ENCODE measurements at regions not wholly inside any gene's neighbourhood (a gene's known extent, or its start where the extent isn't known, plus 50 kb on each side); places are given as distances from the start of the nearest gene placed in this dataset.
"Not testable (repeated sequence)": the region's sequence is repeated elsewhere in the genome, so short reads cannot be mapped to it uniquely, and the experiment has no call there.

- Histone ChIP-seq H4K12ac (ENCODE audit: low read depth, low read length) (no peak overlapping the region), H3K27ac (ENCODE audit: low read depth, low read length) (no peak overlapping the region), H4K91ac (ENCODE audit: low read depth, low read length) (no peak overlapping the region), H3K9ac (ENCODE audit: low read length) (no peak overlapping the region), H3K14ac (ENCODE audit: low read length) (no peak overlapping the region), H3K79me2 (ENCODE audit: control insufficient read depth, insufficient read depth, low read length, poor library complexity) (no peaks in the 10 kb centered on the region), H3K79me1 (ENCODE audit: low read length) (no peaks in the 10 kb centered on the region), H3K4me1 (ENCODE audit: control insufficient read depth in 1 of 2, insufficient read depth in 2 of 2, low read length in 2 of 2) (peaks cover 3 to 4% of the 10 kb centered on the region in 2 experiments), H4K8ac (ENCODE audit: low read depth, low read length) (no peak overlapping the region), H3K4me2 (ENCODE audit: low read length) (no peak overlapping the region), H3K4ac (ENCODE audit: low read depth, low read length) (no peak overlapping the region), H3K9me3 (ENCODE audit: insufficient read depth, low read depth, low read length) (no peaks in the 10 kb centered on the region), H3K18ac (ENCODE audit: low read length) (no peak overlapping the region), H2AFZ (ENCODE audit: insufficient read depth, low read length, poor library complexity) (no peak overlapping the region), H3K23ac (ENCODE audit: low read length) (no peak overlapping the region), H2BK120ac (ENCODE audit: insufficient read depth, low read length, poor library complexity) (no peak overlapping the region), H3K36me3 (ENCODE audit: control insufficient read depth in 1 of 2, insufficient read depth in 2 of 2, low read length in 2 of 2) (no peaks in the 10 kb centered on the region), H2BK12ac (ENCODE audit: low read length) (no peak overlapping the region), H2BK5ac (ENCODE audit: low read depth, low read length, poor library complexity) (no peak overlapping the region), H3K27me3 (ENCODE audit: insufficient read depth, low read length) (no peaks in the 10 kb centered on the region), H2AK5ac (ENCODE audit: low read length) (no peak overlapping the region), H3K4me3 (ENCODE audit: low read depth, low read length) (no peak overlapping the region)
- no peak for DNase-seq
- no CpG with 5 or more reads among the region's 8 CpGs for WGBS (ENCODE audit: extremely low coverage, insufficient coverage, insufficient read length)
These were observed 223.2 kb downstream of the ERMARD start for GRCh38 chr6:169974663-169975062.

GRCh38 chr6:169973588-169974467 is 222.4 kb downstream of the ERMARD start:
- H3K79me2 ChIP-seq (ENCODE audit: control insufficient read depth, insufficient read depth, low read length, poor library complexity); H4K12ac ChIP-seq (ENCODE audit: low read depth, low read length); H3K27ac ChIP-seq (ENCODE audit: low read depth, low read length); H3K79me1 ChIP-seq (ENCODE audit: low read length); H2BK12ac ChIP-seq (ENCODE audit: low read length); H3K4ac ChIP-seq (ENCODE audit: low read depth, low read length); H2BK5ac ChIP-seq (ENCODE audit: low read depth, low read length, poor library complexity); H4K91ac ChIP-seq (ENCODE audit: low read depth, low read length); H3K14ac ChIP-seq (ENCODE audit: low read length); H3K23ac ChIP-seq (ENCODE audit: low read length); H3K9me3 ChIP-seq (ENCODE audit: insufficient read depth, low read depth, low read length); H3K18ac ChIP-seq (ENCODE audit: low read length); H2AFZ ChIP-seq (ENCODE audit: insufficient read depth, low read length, poor library complexity); H3K4me3 ChIP-seq (ENCODE audit: low read depth, low read length); DNase-seq; H2BK120ac ChIP-seq (ENCODE audit: insufficient read depth, low read length, poor library complexity); H3K4me1 ChIP-seq (ENCODE audit: control insufficient read depth in 1 of 2, insufficient read depth in 2 of 2, low read length in 2 of 2); H3K27me3 ChIP-seq (ENCODE audit: insufficient read depth, low read length); H4K8ac ChIP-seq (ENCODE audit: low read depth, low read length); H3K9ac ChIP-seq (ENCODE audit: low read length); H3K4me2 ChIP-seq (ENCODE audit: low read length); H2AK5ac ChIP-seq (ENCODE audit: low read length); H3K36me3 ChIP-seq (ENCODE audit: control insufficient read depth in 1 of 2, insufficient read depth in 2 of 2, low read length in 2 of 2): not testable (repeated sequence)
- WGBS (ENCODE audit: extremely low coverage, insufficient coverage, insufficient read length), result no CpG with 5 or more reads among the region's 21 CpGs

- H2AFZ ChIP-seq (ENCODE audit: insufficient read depth, low read length, poor library complexity), result no peak overlapping the region
- H3K4me2 ChIP-seq (ENCODE audit: low read length), result no peak overlapping the region
- H3K79me1 ChIP-seq (ENCODE audit: low read length), result no peaks in the 10 kb centered on the region
- no peak overlapping the region for H3K23ac ChIP-seq (ENCODE audit: low read length)
- no peak overlapping the region for H2BK120ac ChIP-seq (ENCODE audit: insufficient read depth, low read length, poor library complexity)
- no CpG with 5 or more reads among the region's 2 CpGs for WGBS (ENCODE audit: extremely low coverage, insufficient coverage, insufficient read length)
- H3K9me3 ChIP-seq (ENCODE audit: insufficient read depth, low read depth, low read length), result no peaks in the 10 kb centered on the region
- H3K79me2 ChIP-seq (ENCODE audit: control insufficient read depth, insufficient read depth, low read length, poor library complexity), result no peaks in the 10 kb centered on the region
- H3K9ac ChIP-seq (ENCODE audit: low read length), result no peak overlapping the region
- H3K4me1 ChIP-seq (ENCODE audit: control insufficient read depth in 1 of 2, insufficient read depth in 2 of 2, low read length in 2 of 2), result peaks cover 3 to 4% of the 10 kb centered on the region in 2 experiments
- no peak overlapping the region for H3K14ac ChIP-seq (ENCODE audit: low read length)
- H3K4ac ChIP-seq (ENCODE audit: low read depth, low read length), result no peak overlapping the region
- no peak overlapping the region for H3K27ac ChIP-seq (ENCODE audit: low read depth, low read length)
- no peak overlapping the region for H4K12ac ChIP-seq (ENCODE audit: low read depth, low read length)
- H2BK5ac ChIP-seq (ENCODE audit: low read depth, low read length, poor library complexity), result no peak overlapping the region
- no peak for DNase-seq
- H4K8ac ChIP-seq (ENCODE audit: low read depth, low read length), result no peak overlapping the region
- H3K4me3 ChIP-seq (ENCODE audit: low read depth, low read length), result no peak overlapping the region
- no peak overlapping the region for H3K18ac ChIP-seq (ENCODE audit: low read length)
- no peak overlapping the region for H2AK5ac ChIP-seq (ENCODE audit: low read length)
- H3K27me3 ChIP-seq (ENCODE audit: insufficient read depth, low read length), result no peaks in the 10 kb centered on the region
- no peak overlapping the region for H4K91ac ChIP-seq (ENCODE audit: low read depth, low read length)
- no peaks in the 10 kb centered on the region for H3K36me3 ChIP-seq (ENCODE audit: control insufficient read depth in 1 of 2, insufficient read depth in 2 of 2, low read length in 2 of 2)
- H2BK12ac ChIP-seq (ENCODE audit: low read length), result no peak overlapping the region
These were observed 221.3 kb downstream of the ERMARD start for GRCh38 chr6:169972736-169973135.

GRCh38 chr6:169972101-169972651 is 220.8 kb downstream of the ERMARD start:
- H2BK5ac ChIP-seq (ENCODE audit: low read depth, low read length, poor library complexity), result no peak overlapping the region
- H3K4me1 ChIP-seq (ENCODE audit: control insufficient read depth in 1 of 2, insufficient read depth in 2 of 2, low read length in 2 of 2), result peaks cover 3 to 4% of the 10 kb centered on the region in 2 experiments
- H3K4me3 ChIP-seq (ENCODE audit: low read depth, low read length), result no peak overlapping the region
- H2AFZ ChIP-seq (ENCODE audit: insufficient read depth, low read length, poor library complexity), result no peak overlapping the region
- no peaks in the 10 kb centered on the region for H3K9me3 ChIP-seq (ENCODE audit: insufficient read depth, low read depth, low read length)
- no peaks in the 10 kb centered on the region for H3K79me2 ChIP-seq (ENCODE audit: control insufficient read depth, insufficient read depth, low read length, poor library complexity)
- DNase-seq, result no peak
- H3K79me1 ChIP-seq (ENCODE audit: low read length), result no peaks in the 10 kb centered on the region
- H2AK5ac ChIP-seq (ENCODE audit: low read length), result no peak overlapping the region
- no peak overlapping the region for H4K12ac ChIP-seq (ENCODE audit: low read depth, low read length)
- H3K36me3 ChIP-seq (ENCODE audit: control insufficient read depth in 1 of 2, insufficient read depth in 2 of 2, low read length in 2 of 2), result no peaks in the 10 kb centered on the region
- H3K14ac ChIP-seq (ENCODE audit: low read length), result no peak overlapping the region
- no peak overlapping the region for H3K27ac ChIP-seq (ENCODE audit: low read depth, low read length)
- H2BK120ac ChIP-seq (ENCODE audit: insufficient read depth, low read length, poor library complexity), result no peak overlapping the region
- no peak overlapping the region for H3K9ac ChIP-seq (ENCODE audit: low read length)
- no peak overlapping the region for H2BK12ac ChIP-seq (ENCODE audit: low read length)
- H3K18ac ChIP-seq (ENCODE audit: low read length), result no peak overlapping the region
- no CpG with 5 or more reads among the region's 15 CpGs for WGBS (ENCODE audit: extremely low coverage, insufficient coverage, insufficient read length)
- no peak overlapping the region for H3K4me2 ChIP-seq (ENCODE audit: low read length)
- no peak overlapping the region for H4K8ac ChIP-seq (ENCODE audit: low read depth, low read length)
- no peak overlapping the region for H4K91ac ChIP-seq (ENCODE audit: low read depth, low read length)
- no peak overlapping the region for H3K23ac ChIP-seq (ENCODE audit: low read length)
- no peak overlapping the region for H3K4ac ChIP-seq (ENCODE audit: low read depth, low read length)
- H3K27me3 ChIP-seq (ENCODE audit: insufficient read depth, low read length), result no peaks in the 10 kb centered on the region

Data from trophoblast cell (in vitro differentiated cells and primary cell).